K562 (cell line): ENCODE measurements at regions not wholly inside any gene's neighbourhood (a gene's known extent, or its start where the extent isn't known, plus 50 kb on each side); places are given as distances from the start of the nearest gene placed in this dataset.

ENCODE experiments used
- ATAC-seq: fragments of 200-7000 bp; cut with Tn5 transposase; 3 replicates; pipeline ENCODE4 v1.9.1; 2020; ENCODE audit warnings: moderate library complexity
- BruUV-seq: library from RNA; stranded (reverse); fragments of 400-500 nt; replicated peaks from 2 replicates; lab custom pipeline; 2021; lab: Mats Ljungman, UMichigan
- CTCF ChIA-PET: fragments of 300-600 bp; formaldehyde crosslinking; extraction: SDS; loops from one replicate; lab custom pipeline; 2021; ENCODE audit warnings: low intra/inter-chr PET ratio; lab: Yijun Ruan, JAX
- POLR2A ChIA-PET: fragments of 300-600, 350-650 bp; sonication (Branson Sonifier 250); formaldehyde crosslinking; extraction: SDS; loops from one replicate; lab custom pipeline; 2021; ENCODE audit warnings: antibody characterized with exemption, inconsistent platforms; lab: Yijun Ruan, JAX
- DNase-seq, 4 experiments: peaks; one replicate each; pipeline versions ENCODE4 v3.0.0 to v3.0.0-alpha.2; 2011 to 2018; ENCODE audit warnings: low spot score in 3 of 4, mixed read lengths in 3 of 4; ENCODE audit errors: extremely low read depth in 1 of 4
- FAIRE-seq: peaks from 2 replicates; lab custom pipeline; 2011; peaks lifted over from hg19 to GRCh38; lab: Jason Lieb, UNC
- H2AFZ ChIP-seq: 2 replicates; pipeline ENCODE4 v1.6.0; 2011; ENCODE audit warnings: low read depth, low read length, control low read depth, inconsistent platforms
- H3K27ac ChIP-seq: fragments of 200-600 bp; 3 replicates; pipeline ENCODE4 v1.8.0; 2011; ENCODE audit warnings: low read depth, mild to moderate bottlenecking, control low read depth, inconsistent platforms, low read length, moderate library complexity, mixed read lengths; ENCODE audit errors: extremely low read depth
- H3K27me3 ChIP-seq, 2 experiments: fragments of 300-600 bp in 1 of 2; 2 replicates in 1 of 2; 3 replicates in 1 of 2; pipeline versions ENCODE4 v1.6.0 to v1.8.0; 2011; ENCODE audit warnings: inconsistent platforms in 2 of 2, low read length in 2 of 2, mild to moderate bottlenecking in 1 of 2, mixed read lengths in 1 of 2, moderate library complexity in 1 of 2; ENCODE audit not compliant: control insufficient read depth in 2 of 2, insufficient read depth in 2 of 2
- H3K36me3 ChIP-seq: fragments of 300-600 bp; 3 replicates; pipeline ENCODE4 v1.8.0; 2011; ENCODE audit warnings: mild to moderate bottlenecking, low read length, inconsistent platforms; ENCODE audit not compliant: control insufficient read depth, insufficient read depth
- H3K4me1 ChIP-seq, 2 experiments: fragments of 200-600 bp in 1 of 2; replicated peaks in 1 of 2; 2 replicates in 1 of 2; 3 replicates in 1 of 2; pipeline versions ENCODE4 v1.5.1 to v1.8.0; 2011; ENCODE audit warnings: inconsistent platforms in 2 of 2, low read length in 2 of 2, mild to moderate bottlenecking in 1 of 2, mixed read lengths in 1 of 2, moderate library complexity in 1 of 2; ENCODE audit not compliant: control insufficient read depth in 2 of 2, insufficient read depth in 2 of 2
- H3K4me2 ChIP-seq: 2 replicates; pipeline ENCODE4 v1.6.1; 2011; ENCODE audit warnings: low read length, control low read depth, inconsistent platforms, mixed read lengths; ENCODE audit not compliant: insufficient read depth
- H3K4me3 ChIP-seq: fragments of 200-600 bp; sonication (generic), shearing (Covaris generic); 2 replicates; pipeline ENCODE4 v1.5.1; 2016; ENCODE audit warnings: control low read depth, inconsistent platforms
- H3K79me2 ChIP-seq: fragments of 200-600 bp; 3 replicates; pipeline ENCODE4 v1.8.0; 2011; ENCODE audit warnings: low read length, inconsistent platforms; ENCODE audit not compliant: control insufficient read depth, insufficient read depth
- H3K9ac ChIP-seq, 2 experiments: 2 replicates each; pipeline versions ENCODE4 v1.6.0 to v1.6.1; 2011; ENCODE audit warnings: low read depth in 2 of 2, low read length in 2 of 2, control low read depth in 1 of 2, inconsistent platforms in 1 of 2, mild to moderate bottlenecking in 1 of 2, mixed read lengths in 1 of 2; ENCODE audit not compliant: insufficient read depth in 1 of 2
- H3K9me1 ChIP-seq: one replicate; pipeline ENCODE4 v1.6.0; 2011; ENCODE audit warnings: inconsistent platforms, mild to moderate bottlenecking, low read length, moderate library complexity; ENCODE audit not compliant: control insufficient read depth, insufficient read depth
- H3K9me3 ChIP-seq: replicated peaks from 2 replicates; pipeline ENCODE4 v1.5.1; 2011; ENCODE audit warnings: low read depth, low read length, inconsistent platforms; ENCODE audit not compliant: control insufficient read depth, insufficient read depth
- H4K20me1 ChIP-seq: replicated peaks from 2 replicates; pipeline ENCODE4 v1.6.1; 2011; ENCODE audit warnings: low read length, inconsistent platforms, mixed read lengths; ENCODE audit not compliant: control insufficient read depth, insufficient read depth
- BRCA1 ChIP-seq, 2 experiments: fragments of 450-650 bp in 1 of 2; sonication (generic) in 1 of 2; formaldehyde crosslinking in 1 of 2; IDR thresholded peaks; 2 replicates each; pipeline versions ENCODE4 v1.5.0 to v1.6.1; 2017 to 2020; ENCODE audit warnings: mild to moderate bottlenecking in 1 of 2, missing genetic modification reagents in 1 of 2
- FOS ChIP-seq: IDR thresholded peaks from 3 replicates; pipeline ENCODE4 v1.6.1; 2011; ENCODE audit not compliant: insufficient read length; ENCODE audit errors: extremely low read depth
- NCOA1 ChIP-seq: fragments of 450-650 bp; IDR thresholded peaks from 2 replicates; pipeline ENCODE4 v1.6.1; 2016; ENCODE audit warnings: low read depth
- RCOR1 ChIP-seq, 2 experiments: IDR thresholded peaks; 2 replicates each; pipeline ENCODE4 v1.6.1; 2012; ENCODE audit warnings: low read depth in 2 of 2, low read length in 2 of 2, borderline replicate concordance in 1 of 2, improper control_type of control experiment in 1 of 2
- SETDB1 ChIP-seq: IDR thresholded peaks from one replicate; pipeline ENCODE4 v1.6.1; 2012; ENCODE audit warnings: low read length, control low read depth, inconsistent platforms
- ZKSCAN8 ChIP-seq: fragments of 200-800 bp; sonication (Bioruptor generic); IDR thresholded peaks from 2 replicates; pipeline ENCODE4 v1.6.1; 2016; ENCODE audit warnings: missing genetic modification characterization, missing compliant biosample characterization
- ZNF121 ChIP-seq: sonication (generic); formaldehyde crosslinking; conservative IDR thresholded peaks from 2 replicates; pipeline ENCODE4 v1.8.0; 2022; ENCODE audit warnings: missing genetic modification reagents
- ZNF217 ChIP-seq: sonication (generic); formaldehyde crosslinking; IDR thresholded peaks from 2 replicates; pipeline ENCODE4 v1.8.0; 2022; ENCODE audit warnings: mild to moderate bottlenecking, missing genetic modification reagents
- ZNF586 ChIP-seq: fragments of 450-650 bp; formaldehyde crosslinking; conservative IDR thresholded peaks from 2 replicates; pipeline ENCODE4 v1.4.0; 2020; ENCODE audit warnings: mild to moderate bottlenecking, moderate library complexity
- WGBS: fragments of 100-300 bp; shearing (Covaris generic); methylation state at CpG from one replicate; pipeline ENCODE4 v1.1.6; 2016; ENCODE audit warnings: low coverage, mixed read lengths; ENCODE audit not compliant: insufficient coverage; ENCODE audit errors: missing lambda C conversion rate; 5-methylcytosine and 5-hydroxymethylcytosine counted together
- in situ Hi-C: fragments of 300-500 bp; cut with MboI; formaldehyde crosslinking; loops from 4 replicates; pipeline ENCODE4 v1.15.0; 2018; ENCODE audit warnings: inconsistent platforms, mixed read lengths
- intact Hi-C: fragments of 100-400 bp; cut with micrococcal nuclease; formaldehyde crosslinking; loops from 2 replicates; pipeline ENCODE4 v1.14.2; 2022
- TF ChIP-seq, protein P1 (sequence below), 2 experiments: fragments of 450-650 bp in 1 of 2; sonication (generic) in 1 of 2; formaldehyde crosslinking in 1 of 2; IDR thresholded peaks; 2 replicates each; pipeline versions ENCODE4 v1.7.1 to v1.9.0; 2016 to 2022; ENCODE audit warnings: inconsistent platforms in 1 of 2, mild to moderate bottlenecking in 1 of 2, missing genetic modification reagents in 1 of 2
- TF ChIP-seq, protein P2 (sequence below): fragments of 450-650 bp; formaldehyde crosslinking; IDR thresholded peaks from 2 replicates; pipeline ENCODE4 v1.4.0; 2022; ENCODE audit warnings: missing genetic modification characterization

DNA sequence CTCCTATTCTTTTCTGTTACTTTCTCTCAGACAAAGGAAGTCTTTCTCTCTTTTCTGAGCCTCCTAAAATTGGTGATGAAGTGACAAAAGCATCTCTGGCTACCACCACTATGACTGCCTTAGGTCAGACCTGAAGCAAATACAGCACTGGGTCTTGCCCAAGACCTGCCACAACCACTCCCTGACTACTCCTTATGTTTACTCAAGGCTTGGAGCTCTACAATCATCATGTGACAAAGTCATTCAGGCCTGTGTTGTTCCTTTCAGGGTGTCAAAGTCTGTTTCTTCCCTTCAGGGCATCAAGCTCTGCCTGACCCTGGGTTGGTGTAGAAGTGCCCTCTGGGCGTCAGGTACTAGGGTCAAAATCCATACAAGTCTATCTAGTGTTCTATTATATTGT lies 419.2 kb upstream of the CT83 start:
- CTCF ChIA-PET: no interaction called here
- Histone ChIP-seq H3K36me3 (no peaks in the 10 kb centered on the region), H2AFZ (no peak overlapping the region), H3K4me1 (no peaks in the 10 kb centered on the region), H4K20me1 (no peaks in the 10 kb centered on the region), H3K27ac (no peak overlapping the region), H3K79me2 (no peaks in the 10 kb centered on the region), H3K4me3 (no peak overlapping the region), H3K9me3 (no peaks in the 10 kb centered on the region), H3K4me2 (no peak overlapping the region), H3K27me3 (no peaks in the 10 kb centered on the region), H3K9me1 (no peaks in the 10 kb centered on the region), H3K9ac (no peak overlapping the region)
- no TSS peak for BruUV-seq
- no peak for DNase-seq
- POLR2A ChIA-PET: no interaction called here
- intact Hi-C loops: no loop called here
- in situ Hi-C loops: no loop called here
- FAIRE-seq: no peak
- ATAC-seq: no peak
- WGBS: no CpG with 5 or more reads among the region's 1 CpG
- no peak for TF ChIP-seq SETDB1
- TF ChIP-seq ZNF217: no peak
- TF ChIP-seq ZNF121: no peak
- TF ChIP-seq NCOA1: no peak
- TF ChIP-seq, protein P1, sequence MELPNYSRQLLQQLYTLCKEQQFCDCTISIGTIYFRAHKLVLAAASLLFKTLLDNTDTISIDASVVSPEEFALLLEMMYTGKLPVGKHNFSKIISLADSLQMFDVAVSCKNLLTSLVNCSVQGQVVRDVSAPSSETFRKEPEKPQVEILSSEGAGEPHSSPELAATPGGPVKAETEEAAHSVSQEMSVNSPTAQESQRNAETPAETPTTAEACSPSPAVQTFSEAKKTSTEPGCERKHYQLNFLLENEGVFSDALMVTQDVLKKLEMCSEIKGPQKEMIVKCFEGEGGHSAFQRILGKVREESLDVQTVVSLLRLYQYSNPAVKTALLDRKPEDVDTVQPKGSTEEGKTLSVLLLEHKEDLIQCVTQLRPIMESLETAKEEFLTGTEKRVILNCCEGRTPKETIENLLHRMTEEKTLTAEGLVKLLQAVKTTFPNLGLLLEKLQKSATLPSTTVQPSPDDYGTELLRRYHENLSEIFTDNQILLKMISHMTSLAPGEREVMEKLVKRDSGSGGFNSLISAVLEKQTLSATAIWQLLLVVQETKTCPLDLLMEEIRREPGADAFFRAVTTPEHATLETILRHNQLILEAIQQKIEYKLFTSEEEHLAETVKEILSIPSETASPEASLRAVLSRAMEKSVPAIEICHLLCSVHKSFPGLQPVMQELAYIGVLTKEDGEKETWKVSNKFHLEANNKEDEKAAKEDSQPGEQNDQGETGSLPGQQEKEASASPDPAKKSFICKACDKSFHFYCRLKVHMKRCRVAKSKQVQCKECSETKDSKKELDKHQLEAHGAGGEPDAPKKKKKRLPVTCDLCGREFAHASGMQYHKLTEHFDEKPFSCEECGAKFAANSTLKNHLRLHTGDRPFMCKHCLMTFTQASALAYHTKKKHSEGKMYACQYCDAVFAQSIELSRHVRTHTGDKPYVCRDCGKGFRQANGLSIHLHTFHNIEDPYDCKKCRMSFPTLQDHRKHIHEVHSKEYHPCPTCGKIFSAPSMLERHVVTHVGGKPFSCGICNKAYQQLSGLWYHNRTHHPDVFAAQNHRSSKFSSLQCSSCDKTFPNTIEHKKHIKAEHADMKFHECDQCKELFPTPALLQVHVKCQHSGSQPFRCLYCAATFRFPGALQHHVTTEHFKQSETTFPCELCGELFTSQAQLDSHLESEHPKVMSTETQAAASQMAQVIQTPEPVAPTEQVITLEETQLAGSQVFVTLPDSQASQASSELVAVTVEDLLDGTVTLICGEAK (IDR thresholded peaks at IDR 0.05): no peak
- TF ChIP-seq, protein P1 (CRISPR knock-in tag; IDR thresholded peaks at IDR 0.05): no peak
- no peak for TF ChIP-seq ZNF586
- TF ChIP-seq RCOR1 (IDR thresholded peaks at IDR 0.05; ENCODE audit: borderline replicate concordance in 1 of 2, low read depth in 2 of 2, low read length in 2 of 2): no peak
- no peak for TF ChIP-seq ZKSCAN8 (CRISPR knock-in tag)
- no peak for TF ChIP-seq BRCA1 (IDR thresholded peaks at IDR 0.05)
- TF ChIP-seq BRCA1 (CRISPR knock-in tag; IDR thresholded peaks at IDR 0.05): no peak
- no peak for TF ChIP-seq FOS
- TF ChIP-seq, protein P2, sequence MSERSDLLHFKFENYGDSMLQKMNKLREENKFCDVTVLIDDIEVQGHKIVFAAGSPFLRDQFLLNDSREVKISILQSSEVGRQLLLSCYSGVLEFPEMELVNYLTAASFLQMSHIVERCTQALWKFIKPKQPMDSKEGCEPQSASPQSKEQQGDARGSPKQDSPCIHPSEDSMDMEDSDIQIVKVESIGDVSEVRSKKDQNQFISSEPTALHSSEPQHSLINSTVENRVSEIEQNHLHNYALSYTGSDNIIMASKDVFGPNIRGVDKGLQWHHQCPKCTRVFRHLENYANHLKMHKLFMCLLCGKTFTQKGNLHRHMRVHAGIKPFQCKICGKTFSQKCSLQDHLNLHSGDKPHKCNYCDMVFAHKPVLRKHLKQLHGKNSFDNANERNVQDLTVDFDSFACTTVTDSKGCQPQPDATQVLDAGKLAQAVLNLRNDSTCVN: no peak
